Inflammatory macrophage (primary cell): ENCODE measurements at regions not wholly inside any gene's neighbourhood (a gene's known extent, or its start where the extent isn't known, plus 50 kb on each side); places are given as distances from the start of the nearest gene placed in this dataset.
A peak's percentile ranks its signal among the peaks of the same experiment; 100 is the strongest.

ENCODE experiments used
- DNase-seq, 2 donors: peaks; one replicate each; pipeline ENCODE4 v3.0.0-alpha.2; 2020 to 2022

- no peak for DNase-seq
Observed at GRCh38 chr18:32542221-32542798, 71.6 kb upstream of the GAREM1 start.

DNA sequence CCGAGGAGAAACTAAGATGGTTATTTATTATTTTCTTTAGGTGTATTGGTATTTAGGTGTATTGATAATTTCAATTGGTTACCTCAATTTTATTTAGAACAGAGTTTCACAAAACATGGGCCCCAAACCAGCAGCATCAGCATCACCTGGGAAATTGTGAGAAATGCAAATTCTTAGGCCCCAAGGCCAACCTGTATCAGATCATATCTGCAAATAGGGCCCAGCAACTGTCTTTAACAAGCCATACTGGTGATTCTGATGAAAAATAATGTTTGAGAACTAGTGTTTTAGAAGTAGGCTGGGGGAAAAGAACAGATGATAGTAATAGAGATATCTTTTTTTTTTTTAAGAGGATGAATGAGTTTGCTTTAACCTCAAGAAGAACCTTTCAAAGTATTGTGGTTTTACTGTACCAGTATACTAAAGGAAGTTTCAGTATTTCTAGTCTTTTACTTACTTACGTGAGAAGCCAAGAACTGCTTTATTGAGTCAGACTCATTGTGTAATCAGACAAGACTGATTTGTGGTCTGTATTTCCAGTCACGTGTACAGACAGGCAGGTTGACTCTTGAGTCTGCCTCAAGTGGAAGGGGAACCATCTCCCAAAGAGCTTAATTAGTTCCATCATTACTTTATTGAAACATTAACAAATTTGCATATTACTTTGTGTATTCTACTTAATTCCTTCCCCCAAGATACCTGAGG, 60.4 kb upstream of the GAREM1 start:
- peak; percentile 5 to 34 for DNase-seq

DNA sequence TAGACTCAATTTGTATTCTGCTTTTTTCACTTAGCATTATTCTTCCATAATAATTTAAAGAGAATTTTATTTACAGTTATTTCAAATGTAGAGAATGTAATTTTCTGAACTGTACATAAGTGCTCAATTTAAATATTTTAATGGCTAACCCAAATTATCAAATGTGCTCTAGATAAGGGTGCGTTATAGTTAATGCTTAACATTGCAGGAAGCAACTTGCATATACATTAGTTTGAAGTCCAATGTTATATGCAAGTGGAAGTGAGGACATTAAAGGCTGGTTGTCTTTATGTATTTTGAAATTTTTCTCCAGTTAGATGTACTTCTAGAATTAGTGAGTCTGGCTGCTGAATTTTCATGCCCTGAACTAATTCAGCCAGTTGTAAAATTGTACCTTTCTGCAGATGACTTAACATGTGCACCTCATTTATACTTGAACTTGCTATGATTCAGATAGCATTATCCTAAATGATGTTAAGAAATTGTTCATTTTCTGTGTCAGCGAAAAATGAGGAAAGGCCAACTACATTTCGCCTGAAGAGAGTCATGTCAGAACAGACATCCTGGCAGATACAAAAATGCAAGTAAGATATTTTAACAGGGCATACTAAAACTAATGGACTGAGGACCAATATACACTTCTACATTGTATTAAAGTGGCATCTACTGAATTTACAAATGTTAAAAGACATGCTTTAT, 59.2 kb upstream of the GAREM1 start:
- DNase-seq = no peak

- no peak for DNase-seq
Observed at GRCh38 chr18:32520771-32521170, 50.1 kb upstream of the GAREM1 start.
